ENCODE measurements at regions not wholly inside any gene's neighbourhood (a gene's known extent, or its start where the extent isn't known, plus 50 kb on each side); places are given as distances from the start of the nearest gene placed in this dataset.

DNA sequence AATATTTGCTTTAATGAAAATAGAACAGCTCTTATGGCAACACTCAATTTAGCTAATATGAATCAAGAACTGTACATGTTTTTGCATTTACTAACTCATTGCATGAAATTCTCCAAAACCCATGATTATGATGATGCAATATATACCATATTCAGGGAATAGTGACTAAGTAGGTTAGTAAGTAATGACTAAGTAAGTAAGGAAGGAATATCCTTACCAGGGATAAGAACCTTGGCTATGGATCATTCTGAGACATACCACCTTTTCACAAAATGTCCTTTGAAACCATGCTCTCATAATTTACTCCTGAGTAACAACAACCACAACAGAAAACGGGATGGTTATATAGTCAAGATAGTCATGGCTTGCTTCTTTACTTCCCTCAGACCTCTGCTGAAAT, 1513.0 kb downstream of the STIM2 start:
- WGBS, 2 experiments = 79% methylated on average over 1 of the region's 1 CpG; no CpG with 5 or more reads in 1 of the 2 experiments

DNA sequence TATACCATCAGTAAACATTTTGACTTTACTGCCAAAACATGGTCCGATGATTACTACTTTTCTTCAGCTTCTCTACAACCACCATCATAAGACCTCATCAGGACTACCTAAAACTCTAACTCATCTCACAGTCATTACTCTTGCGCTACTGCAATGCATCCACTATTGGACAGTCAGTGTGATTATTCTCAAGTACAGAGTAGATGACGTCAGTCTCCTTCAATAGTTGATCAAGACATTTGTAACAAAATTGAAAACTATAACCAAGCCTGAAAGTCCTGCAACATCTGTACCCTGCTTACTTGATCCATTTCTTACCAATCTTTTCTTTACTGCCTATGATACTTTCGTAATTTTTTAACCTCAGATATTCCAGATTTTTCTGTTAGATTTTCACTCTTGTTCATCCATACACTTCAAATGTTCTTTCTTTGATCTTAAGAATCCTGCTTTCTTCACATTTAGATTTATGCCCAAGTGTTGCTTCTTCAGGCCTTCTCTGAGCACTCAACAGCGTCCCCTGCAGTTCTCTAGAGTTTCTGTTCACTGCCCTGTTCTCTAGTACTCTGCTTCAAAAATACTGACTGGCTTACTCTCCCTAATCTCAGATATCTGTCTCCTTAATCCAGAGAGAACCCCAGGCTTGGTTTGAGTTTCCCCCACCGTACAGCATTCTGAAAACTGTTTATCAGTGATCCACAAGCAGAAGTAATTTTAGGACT, 1517.6 kb downstream of the STIM2 start:
- Histone ChIP-seq H3K27me3 (ENCODE audit: control insufficient read depth, insufficient read depth, low read length, poor library complexity, severe bottlenecking) (no peaks in the 10 kb centered on the region), H3K4me3 (ENCODE audit: insufficient read depth, low read depth, low read length) (no peak overlapping the region), H3K36me3 (ENCODE audit: control insufficient read depth, insufficient read depth, low read length) (no peaks in the 10 kb centered on the region), H3K4me1 (ENCODE audit: control insufficient read depth, insufficient read depth, low read length) (no peaks in the 10 kb centered on the region), H3K9me3 (ENCODE audit: control insufficient read depth, low read length) (no peaks in the 10 kb centered on the region), H3K27ac (ENCODE audit: insufficient read depth, low read depth, low read length, poor library complexity, severe bottlenecking) (no peak overlapping the region)
- 82 to 85% methylated on average over 6 of the region's 6 CpGs for WGBS, 2 experiments

More for the DNA sequence above, 1513.0 kb downstream of the STIM2 start:
- Histone ChIP-seq H3K4me1 (ENCODE audit: control insufficient read depth, insufficient read depth, low read length) (no peaks in the 10 kb centered on the region), H3K4me3 (ENCODE audit: insufficient read depth, low read depth, low read length) (no peak overlapping the region), H3K9me3 (ENCODE audit: control insufficient read depth, low read length) (no peaks in the 10 kb centered on the region), H3K27ac (ENCODE audit: insufficient read depth, low read depth, low read length, poor library complexity, severe bottlenecking) (no peak overlapping the region), H3K36me3 (ENCODE audit: control insufficient read depth, insufficient read depth, low read length) (no peaks in the 10 kb centered on the region), H3K27me3 (ENCODE audit: control insufficient read depth, insufficient read depth, low read length, poor library complexity, severe bottlenecking) (no peaks in the 10 kb centered on the region)

DNA sequence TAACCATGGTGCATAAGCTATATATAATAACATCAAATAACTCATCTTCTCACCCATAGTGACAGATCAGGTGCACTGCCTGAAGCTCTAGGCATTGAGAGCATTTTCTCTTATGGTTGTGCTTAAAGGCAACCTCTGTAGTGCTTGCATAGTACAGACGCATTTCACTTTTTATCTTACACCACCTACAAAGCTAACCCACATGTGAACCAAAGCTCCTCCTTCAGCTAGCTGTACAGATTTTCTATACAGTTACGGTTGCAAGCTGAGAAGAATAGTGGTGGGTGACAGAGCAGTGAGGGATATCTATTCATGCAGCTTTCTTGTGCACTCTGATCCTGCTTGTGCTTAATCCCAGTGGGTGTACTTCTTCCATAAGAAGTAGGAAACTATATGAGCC, 1525.2 kb downstream of the STIM2 start:
- Histone ChIP-seq H3K27me3 (ENCODE audit: control insufficient read depth, insufficient read depth, low read length, poor library complexity, severe bottlenecking) (no peaks in the 10 kb centered on the region), H3K27ac (ENCODE audit: insufficient read depth, low read depth, low read length, poor library complexity, severe bottlenecking) (no peak overlapping the region), H3K4me1 (ENCODE audit: control insufficient read depth, insufficient read depth, low read length) (no peaks in the 10 kb centered on the region), H3K9me3 (ENCODE audit: control insufficient read depth, low read length) (no peaks in the 10 kb centered on the region), H3K4me3 (ENCODE audit: insufficient read depth, low read depth, low read length) (no peak overlapping the region), H3K36me3 (ENCODE audit: control insufficient read depth, insufficient read depth, low read length) (no peaks in the 10 kb centered on the region)
- WGBS, 2 experiments = 94 to 100% methylated on average over 2 of the region's 2 CpGs

DNA sequence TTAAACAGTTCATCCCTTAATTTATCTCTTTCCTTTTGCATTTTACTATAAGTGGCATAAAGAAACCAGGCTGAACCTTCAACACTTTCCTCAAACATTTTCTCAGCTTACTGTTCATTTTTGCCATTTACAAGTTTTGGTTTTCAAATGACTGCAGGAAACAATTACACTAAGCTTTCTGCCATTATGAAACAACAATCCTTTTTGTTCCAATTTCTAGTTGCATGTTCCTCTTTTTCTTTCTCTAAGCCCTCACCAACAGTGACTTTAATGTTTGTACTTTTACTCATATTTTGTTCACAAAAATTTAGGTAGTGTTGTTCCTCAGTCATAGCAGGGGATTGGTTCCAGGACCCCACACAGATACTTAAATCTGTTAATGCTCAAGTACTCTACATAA, 1526.1 kb downstream of the STIM2 start:
- Histone ChIP-seq H3K27ac (ENCODE audit: insufficient read depth, low read depth, low read length, poor library complexity, severe bottlenecking) (no peak overlapping the region), H3K4me3 (ENCODE audit: insufficient read depth, low read depth, low read length) (no peak overlapping the region), H3K9me3 (ENCODE audit: control insufficient read depth, low read length) (no peaks in the 10 kb centered on the region)

DNA sequence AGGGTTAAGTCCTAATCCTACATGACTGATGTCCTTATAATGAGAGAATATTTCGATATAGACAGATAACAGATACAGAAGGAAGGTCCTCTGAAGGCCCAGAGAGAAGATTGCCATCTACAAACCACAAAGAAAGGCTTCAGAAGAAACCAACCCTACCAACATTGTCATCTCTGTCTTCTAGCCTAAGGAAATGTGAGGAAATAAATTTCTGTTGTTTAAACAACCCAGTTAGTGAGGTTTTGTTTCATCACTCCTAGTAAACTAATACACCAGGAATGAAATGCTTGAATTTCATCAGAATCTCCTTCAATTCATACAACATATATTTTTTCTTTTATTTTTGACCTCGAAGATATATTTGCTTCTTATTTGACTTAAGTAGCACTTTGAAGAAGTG, 1527.8 kb downstream of the STIM2 start:
- H3K4me1 ChIP-seq (ENCODE audit: control insufficient read depth, insufficient read depth, low read length) = no peaks in the 10 kb centered on the region
- 100% methylated on average over 1 to 2 of the region's 2 CpGs for WGBS, 2 experiments

More for the DNA sequence above, 1526.1 kb downstream of the STIM2 start:
- H3K27me3 ChIP-seq (ENCODE audit: control insufficient read depth, insufficient read depth, low read length, poor library complexity, severe bottlenecking) = no peaks in the 10 kb centered on the region
- H3K4me1 ChIP-seq (ENCODE audit: control insufficient read depth, insufficient read depth, low read length) = no peaks in the 10 kb centered on the region
- H3K36me3 ChIP-seq (ENCODE audit: control insufficient read depth, insufficient read depth, low read length) = no peaks in the 10 kb centered on the region

DNA sequence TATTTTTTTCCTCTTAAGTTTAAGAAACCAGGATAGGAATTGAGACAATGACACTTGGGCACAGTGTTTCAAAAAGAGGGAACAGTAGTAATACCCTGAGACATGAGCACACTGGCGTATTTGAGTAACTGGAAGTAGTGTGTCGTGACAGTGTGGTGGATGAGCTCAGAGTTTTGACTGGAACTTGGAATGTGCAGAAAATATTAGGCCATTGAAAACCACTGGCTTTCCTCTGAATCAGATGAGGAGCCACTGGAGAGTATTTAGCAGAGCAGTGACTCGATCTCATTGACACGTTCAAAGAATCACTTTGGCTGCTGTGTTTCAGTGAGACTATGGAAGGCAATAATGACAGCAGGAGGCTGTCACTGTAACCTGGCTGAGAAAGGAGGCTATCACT, 1531.2 kb downstream of the STIM2 start:
- no peaks in the 10 kb centered on the region for H3K9me3 ChIP-seq (ENCODE audit: control insufficient read depth, low read length)
- no peaks in the 10 kb centered on the region for H3K36me3 ChIP-seq (ENCODE audit: control insufficient read depth, insufficient read depth, low read length)
- H3K4me1 ChIP-seq (ENCODE audit: control insufficient read depth, insufficient read depth, low read length) = no peaks in the 10 kb centered on the region
- H3K27ac ChIP-seq (ENCODE audit: insufficient read depth, low read depth, low read length, poor library complexity, severe bottlenecking) = no peak overlapping the region
- H3K27me3 ChIP-seq (ENCODE audit: control insufficient read depth, insufficient read depth, low read length, poor library complexity, severe bottlenecking) = no peaks in the 10 kb centered on the region
- no peak overlapping the region for H3K4me3 ChIP-seq (ENCODE audit: insufficient read depth, low read depth, low read length)
- 90 to 93% methylated on average over 4 of the region's 4 CpGs for WGBS, 2 experiments

More for the DNA sequence above, 1527.8 kb downstream of the STIM2 start:
- H3K4me3 ChIP-seq (ENCODE audit: insufficient read depth, low read depth, low read length) = no peak overlapping the region
- no peaks in the 10 kb centered on the region for H3K27me3 ChIP-seq (ENCODE audit: control insufficient read depth, insufficient read depth, low read length, poor library complexity, severe bottlenecking)
- no peaks in the 10 kb centered on the region for H3K36me3 ChIP-seq (ENCODE audit: control insufficient read depth, insufficient read depth, low read length)
- H3K9me3 ChIP-seq (ENCODE audit: control insufficient read depth, low read length) = no peaks in the 10 kb centered on the region
- H3K27ac ChIP-seq (ENCODE audit: insufficient read depth, low read depth, low read length, poor library complexity, severe bottlenecking) = no peak overlapping the region

DNA sequence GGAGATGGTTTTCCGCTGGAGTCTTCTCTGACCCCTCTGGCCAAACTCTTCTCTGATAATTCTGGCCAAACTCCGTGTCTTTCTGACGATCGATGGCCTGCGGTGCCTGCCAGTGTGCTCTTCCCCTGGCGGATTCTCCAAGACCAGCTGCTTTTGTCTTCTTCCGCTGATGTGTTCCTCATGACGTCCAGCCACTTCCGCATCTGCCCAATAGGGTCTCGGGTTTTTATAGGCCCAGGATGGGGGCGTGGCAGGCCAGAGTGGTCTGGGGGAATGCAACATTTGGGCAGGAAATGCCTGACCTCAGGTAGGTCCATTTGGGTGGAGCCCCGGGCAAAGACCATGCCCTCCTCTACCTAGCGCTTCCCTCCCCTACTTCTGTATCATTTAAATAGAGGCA, 1542.1 kb downstream of the STIM2 start:
- Histone ChIP-seq H3K36me3 (ENCODE audit: control insufficient read depth, insufficient read depth, low read length) (no peaks in the 10 kb centered on the region), H3K4me1 (ENCODE audit: control insufficient read depth, insufficient read depth, low read length) (no peaks in the 10 kb centered on the region), H3K4me3 (ENCODE audit: insufficient read depth, low read depth, low read length) (no peak overlapping the region), H3K27ac (ENCODE audit: insufficient read depth, low read depth, low read length, poor library complexity, severe bottlenecking) (no peak overlapping the region), H3K9me3 (ENCODE audit: control insufficient read depth, low read length) (no peaks in the 10 kb centered on the region), H3K27me3 (ENCODE audit: control insufficient read depth, insufficient read depth, low read length, poor library complexity, severe bottlenecking) (no peaks in the 10 kb centered on the region)
- WGBS, 2 experiments = 95% methylated on average over 12 of the region's 13 CpGs

- Histone ChIP-seq H3K27me3 (ENCODE audit: control insufficient read depth, insufficient read depth, low read length, poor library complexity, severe bottlenecking) (no peaks in the 10 kb centered on the region), H3K27ac (ENCODE audit: insufficient read depth, low read depth, low read length, poor library complexity, severe bottlenecking) (no peak overlapping the region), H3K9me3 (ENCODE audit: control insufficient read depth, low read length) (no peaks in the 10 kb centered on the region), H3K36me3 (ENCODE audit: control insufficient read depth, insufficient read depth, low read length) (no peaks in the 10 kb centered on the region), H3K4me3 (ENCODE audit: insufficient read depth, low read depth, low read length) (no peak overlapping the region), H3K4me1 (ENCODE audit: control insufficient read depth, insufficient read depth, low read length) (no peaks in the 10 kb centered on the region)
- 89 to 100% methylated on average over 1 of the region's 1 CpG for WGBS, 2 experiments
Observed at GRCh38 chr4:28421221-28421620, 1560.6 kb downstream of the STIM2 start.

DNA sequence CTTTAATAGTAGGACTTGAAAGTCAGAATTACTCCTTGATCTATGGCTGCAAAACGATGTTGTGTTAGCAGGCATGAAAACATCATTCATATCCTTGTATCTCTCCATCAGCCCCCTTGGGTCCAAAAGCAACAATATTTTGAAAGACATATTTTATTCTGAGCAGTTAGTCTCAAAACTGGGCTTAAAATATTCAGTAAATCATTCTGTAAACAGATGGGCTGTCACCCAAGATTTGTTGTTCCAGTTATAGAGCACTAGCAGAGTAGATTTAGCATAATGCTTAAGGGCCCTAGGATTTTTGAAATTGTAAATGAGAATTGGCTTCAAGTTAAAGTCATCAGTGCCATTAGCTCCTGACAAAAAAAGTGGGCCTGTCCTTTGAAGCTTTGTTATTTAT, 1565.6 kb downstream of the STIM2 start:
- no peaks in the 10 kb centered on the region for H3K9me3 ChIP-seq (ENCODE audit: control insufficient read depth, low read length)
- no peaks in the 10 kb centered on the region for H3K27me3 ChIP-seq (ENCODE audit: control insufficient read depth, insufficient read depth, low read length, poor library complexity, severe bottlenecking)
- H3K4me1 ChIP-seq (ENCODE audit: control insufficient read depth, insufficient read depth, low read length) = no peaks in the 10 kb centered on the region
- no peak overlapping the region for H3K4me3 ChIP-seq (ENCODE audit: insufficient read depth, low read depth, low read length)
- whole genome bisulfite sequencing, 2 experiments = 94 to 100% methylated on average over 1 of the region's 1 CpG
- H3K27ac ChIP-seq (ENCODE audit: insufficient read depth, low read depth, low read length, poor library complexity, severe bottlenecking) = no peak overlapping the region
- no peaks in the 10 kb centered on the region for H3K36me3 ChIP-seq (ENCODE audit: control insufficient read depth, insufficient read depth, low read length)

GRCh38 chr4:28427306-28428085, 1566.9 kb downstream of the STIM2 start:
- no peaks in the 10 kb centered on the region for H3K9me3 ChIP-seq (ENCODE audit: control insufficient read depth, low read length)
- no peaks in the 10 kb centered on the region for H3K27me3 ChIP-seq (ENCODE audit: control insufficient read depth, insufficient read depth, low read length, poor library complexity, severe bottlenecking)
- H3K36me3 ChIP-seq (ENCODE audit: control insufficient read depth, insufficient read depth, low read length) = no peaks in the 10 kb centered on the region
- no peak overlapping the region for H3K27ac ChIP-seq (ENCODE audit: insufficient read depth, low read depth, low read length, poor library complexity, severe bottlenecking)
- no peak overlapping the region for H3K4me3 ChIP-seq (ENCODE audit: insufficient read depth, low read depth, low read length)
- H3K4me1 ChIP-seq (ENCODE audit: control insufficient read depth, insufficient read depth, low read length) = no peaks in the 10 kb centered on the region
- 92 to 96% methylated on average over 4 of the region's 4 CpGs for WGBS, 2 experiments

Data from ectodermal cell (in vitro differentiated cells).